Fibroblast of mammary gland (primary cell): ENCODE measurements at regions not wholly inside any gene's neighbourhood (a gene's known extent, or its start where the extent isn't known, plus 50 kb on each side); places are given as distances from the start of the nearest gene placed in this dataset.
A peak's percentile ranks its signal among the peaks of the same experiment; 100 is the strongest.

Experiments
- DNase-seq: peaks from one replicate; pipeline ENCODE4 v3.0.0-alpha.2; 2010; ENCODE audit warnings: low read depth
- H3K4me3 ChIP-seq: 2 replicates; pipeline ENCODE4 v1.5.1; 2011; ENCODE audit warnings: low read depth, mild to moderate bottlenecking, low read length, moderate library complexity; ENCODE audit not compliant: control insufficient read depth
- TF ChIP-seq, protein P1 (sequence below): conservative IDR thresholded peaks from 2 replicates; pipeline ENCODE4 v1.5.1; 2011; ENCODE audit warnings: low read depth, low read length, inconsistent platforms; ENCODE audit not compliant: control insufficient read depth, insufficient read depth

DNA sequence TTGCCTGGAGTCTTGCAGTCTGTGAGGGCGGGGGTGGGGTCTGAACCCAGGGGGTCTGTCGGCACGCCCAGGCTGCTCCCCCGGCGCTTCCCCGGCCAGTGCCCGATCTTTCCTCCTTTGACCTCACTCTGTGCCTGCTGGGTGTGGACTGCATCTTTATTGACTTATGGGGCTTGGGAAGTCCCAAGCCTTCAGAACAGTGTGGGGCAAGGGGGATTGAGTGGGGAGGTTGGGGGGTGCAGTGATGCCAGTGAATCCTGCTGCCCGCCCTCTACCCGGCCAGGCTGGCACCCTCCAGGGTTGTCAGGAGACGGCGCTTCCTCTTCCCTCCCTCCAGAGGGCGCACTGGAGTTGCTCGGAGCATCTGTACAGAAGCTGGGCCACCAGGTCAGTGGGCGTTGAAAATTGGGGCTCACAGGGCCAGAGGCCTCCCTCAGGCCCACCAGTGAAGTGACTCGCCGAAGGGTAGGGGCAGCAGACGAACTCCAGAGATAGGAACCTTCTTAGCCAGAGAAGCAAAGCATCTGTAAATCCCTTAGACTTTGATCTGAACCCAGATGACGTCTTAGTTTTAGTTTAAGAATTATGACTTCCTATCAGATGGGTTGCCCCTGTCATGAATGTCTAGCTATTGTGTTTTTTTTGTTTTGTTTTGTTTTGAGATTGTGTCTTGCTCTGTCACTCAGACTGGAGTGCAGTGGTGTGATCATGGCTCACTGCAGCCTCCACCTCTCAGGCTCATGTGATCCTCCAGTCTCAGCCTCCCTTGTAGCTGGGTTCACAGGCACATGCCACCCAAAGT is 184.8 kb upstream of the CIBAR2 start:
- H3K4me3 ChIP-seq, result no peak overlapping the region
- TF ChIP-seq, protein P1, sequence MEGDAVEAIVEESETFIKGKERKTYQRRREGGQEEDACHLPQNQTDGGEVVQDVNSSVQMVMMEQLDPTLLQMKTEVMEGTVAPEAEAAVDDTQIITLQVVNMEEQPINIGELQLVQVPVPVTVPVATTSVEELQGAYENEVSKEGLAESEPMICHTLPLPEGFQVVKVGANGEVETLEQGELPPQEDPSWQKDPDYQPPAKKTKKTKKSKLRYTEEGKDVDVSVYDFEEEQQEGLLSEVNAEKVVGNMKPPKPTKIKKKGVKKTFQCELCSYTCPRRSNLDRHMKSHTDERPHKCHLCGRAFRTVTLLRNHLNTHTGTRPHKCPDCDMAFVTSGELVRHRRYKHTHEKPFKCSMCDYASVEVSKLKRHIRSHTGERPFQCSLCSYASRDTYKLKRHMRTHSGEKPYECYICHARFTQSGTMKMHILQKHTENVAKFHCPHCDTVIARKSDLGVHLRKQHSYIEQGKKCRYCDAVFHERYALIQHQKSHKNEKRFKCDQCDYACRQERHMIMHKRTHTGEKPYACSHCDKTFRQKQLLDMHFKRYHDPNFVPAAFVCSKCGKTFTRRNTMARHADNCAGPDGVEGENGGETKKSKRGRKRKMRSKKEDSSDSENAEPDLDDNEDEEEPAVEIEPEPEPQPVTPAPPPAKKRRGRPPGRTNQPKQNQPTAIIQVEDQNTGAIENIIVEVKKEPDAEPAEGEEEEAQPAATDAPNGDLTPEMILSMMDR, result peak; percentile 63
- DNase-seq, result peak; percentile 24

DNA sequence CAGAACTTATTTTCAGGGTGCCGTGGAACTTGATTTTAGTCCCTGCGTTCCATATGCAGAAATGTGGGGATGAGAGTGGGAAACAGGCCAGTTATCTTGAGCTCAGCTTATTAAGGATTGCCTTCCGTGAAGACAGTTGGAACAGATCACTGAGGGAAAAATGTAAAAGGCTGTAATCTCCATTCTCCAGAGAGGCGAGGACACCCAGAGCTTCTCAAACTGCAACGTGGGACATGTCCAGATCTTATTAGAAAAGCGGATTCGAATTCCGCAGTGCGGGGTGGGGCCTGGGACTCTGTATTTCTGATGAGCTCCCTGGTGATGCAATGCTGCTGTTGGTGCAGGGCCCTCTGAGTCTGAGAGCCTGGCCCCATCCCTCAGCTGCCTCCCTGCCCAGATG is 185.6 kb upstream of the CIBAR2 start:
- H3K4me3 ChIP-seq, result no peak overlapping the region
- DNase-seq, result no peak
- TF ChIP-seq, protein P1, result no peak

DNA sequence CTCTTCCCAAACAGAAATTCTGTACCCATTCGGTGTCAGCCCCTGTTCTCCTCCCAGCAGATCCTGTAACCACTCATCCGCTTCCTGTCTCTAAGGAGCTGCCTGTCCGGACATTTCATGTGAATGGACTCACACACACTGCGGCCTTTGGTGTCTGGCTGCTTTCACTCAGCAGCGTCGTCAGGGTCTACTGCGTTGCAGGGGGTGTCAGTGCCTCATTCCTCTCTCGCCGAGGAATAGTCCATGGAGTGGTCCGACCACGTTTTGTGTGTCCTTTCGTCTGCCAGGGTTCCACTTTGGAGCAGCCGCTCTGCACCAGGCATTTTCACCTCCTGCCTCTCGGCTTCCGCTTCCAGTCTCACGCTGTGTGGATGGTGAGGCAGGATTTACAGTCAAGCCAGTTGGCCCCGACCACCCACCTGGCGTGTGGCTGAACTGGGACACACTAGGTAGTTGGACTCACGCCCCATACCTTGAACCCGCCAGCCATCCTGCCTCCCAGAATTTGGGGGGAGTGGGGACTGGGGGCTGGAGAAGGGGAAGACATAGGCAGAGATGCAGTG is 188.2 kb upstream of the CIBAR2 start:
- no peak overlapping the region for H3K4me3 ChIP-seq
- TF ChIP-seq, protein P1, result no peak
- no peak for DNase-seq

DNA sequence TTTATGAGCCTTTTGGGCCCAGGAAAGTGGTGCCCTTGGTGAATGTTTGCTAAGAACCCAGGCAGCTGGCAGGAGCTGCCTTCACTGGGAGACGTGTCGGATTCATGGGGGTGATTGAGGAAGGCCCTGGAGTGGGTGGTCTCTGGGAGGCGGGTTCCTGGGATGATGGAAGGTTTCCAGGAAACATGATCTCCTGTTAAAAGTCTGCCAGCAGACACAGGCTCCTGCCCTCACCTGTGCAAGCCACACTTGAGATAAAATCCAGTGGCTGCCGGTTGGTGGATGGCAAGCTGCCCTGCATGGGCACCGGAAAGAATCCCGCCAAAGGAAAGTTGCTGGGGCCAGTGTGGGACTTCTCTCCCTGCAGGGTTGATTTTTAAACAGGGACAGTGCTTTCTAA is 189.0 kb upstream of the CIBAR2 start:
- DNase-seq, result no peak
- TF ChIP-seq, protein P1, result no peak
- no peak overlapping the region for H3K4me3 ChIP-seq

DNA sequence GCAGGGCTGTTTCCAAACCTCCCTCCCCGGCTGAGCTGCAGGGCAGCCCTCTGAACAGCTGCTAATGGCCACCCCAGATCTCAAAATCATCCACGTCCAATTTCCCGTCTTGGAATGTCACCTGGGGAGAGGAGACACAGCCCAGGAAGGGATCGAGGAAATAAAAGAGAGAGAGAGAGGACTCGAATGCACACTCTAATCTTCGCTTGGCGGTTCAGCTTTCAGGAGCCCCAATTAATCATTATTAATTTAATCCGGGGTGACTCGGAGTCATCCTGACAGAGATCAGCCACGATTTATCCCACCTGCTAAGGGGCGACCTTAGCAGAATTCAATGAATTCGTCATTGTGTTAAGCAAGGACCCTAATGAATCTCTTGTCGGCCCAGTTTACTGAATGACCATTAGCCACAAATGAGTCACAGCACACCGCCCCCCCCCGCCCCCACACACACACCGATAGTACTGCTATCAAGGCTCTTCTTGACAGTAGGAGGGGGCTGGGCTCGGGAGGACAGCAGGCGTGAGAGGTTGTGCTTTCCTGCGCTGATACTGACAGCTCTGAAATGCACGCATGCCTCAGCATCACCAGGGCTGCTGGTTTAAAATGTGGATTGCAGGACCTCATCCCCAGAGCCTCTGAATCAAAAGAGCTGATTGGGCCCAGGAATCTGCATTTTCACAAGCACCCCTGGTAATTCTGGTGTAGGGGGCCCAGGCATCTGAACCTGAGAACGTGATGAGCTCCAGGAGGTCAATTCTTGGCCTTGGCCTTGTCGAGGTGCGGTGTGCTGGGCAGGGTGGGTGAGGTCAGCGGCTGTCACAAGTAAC is 190.0 kb upstream of the CIBAR2 start:
- TF ChIP-seq, protein P1, result no peak
- DNase-seq, result peak; percentile 48
- H3K4me3 ChIP-seq, result no peak overlapping the region

DNA sequence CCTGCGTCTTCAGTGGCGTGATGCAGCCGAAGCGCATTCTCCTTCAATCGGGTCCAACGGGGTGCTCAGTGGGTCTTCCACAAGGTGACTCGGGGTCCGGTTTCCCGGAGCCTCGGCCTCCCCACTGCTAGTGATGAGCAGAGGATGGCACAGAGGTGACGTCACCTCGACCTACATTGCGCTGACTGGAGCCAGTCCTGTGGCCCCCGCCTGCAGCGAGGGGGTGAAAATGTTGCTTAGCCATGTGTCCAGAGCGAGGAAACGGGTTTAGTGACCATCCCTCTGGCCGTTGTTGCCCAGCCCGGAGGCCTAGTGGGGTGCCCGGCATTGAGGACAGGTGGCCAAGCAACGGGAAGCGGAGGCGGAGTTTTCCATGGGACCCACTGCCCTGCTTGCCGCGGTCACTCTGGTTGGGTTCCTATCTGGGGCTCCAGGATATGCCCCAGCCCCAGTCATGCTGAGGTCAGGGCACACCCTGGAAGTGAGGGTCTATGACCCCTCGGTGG is 190.6 kb upstream of the CIBAR2 start:
- no peak for DNase-seq
- TF ChIP-seq, protein P1, result no peak
- H3K4me3 ChIP-seq, result no peak overlapping the region
